Duodenal mucosa (tissue), 2 donors: ENCODE measurements at regions not wholly inside any gene's neighbourhood (a gene's known extent, or its start where the extent isn't known, plus 50 kb on each side); places are given as distances from the start of the nearest gene placed in this dataset.

ENCODE experiments used
- H3K27ac ChIP-seq: one replicate; pipeline ENCODE4 v1.7.0; 2013; ENCODE audit warnings: low read depth, low read length
- H3K27me3 ChIP-seq, 2 donors: one replicate each; pipeline ENCODE4 v1.7.0; 2013; ENCODE audit warnings: low read length in 2 of 2, control low read depth in 1 of 2; ENCODE audit not compliant: insufficient read depth in 2 of 2, control insufficient read depth in 1 of 2
- H3K36me3 ChIP-seq, 2 donors: one replicate each; pipeline ENCODE4 v1.7.0; 2013; ENCODE audit warnings: low read length in 2 of 2, control low read depth in 1 of 2; ENCODE audit not compliant: insufficient read depth in 2 of 2, control insufficient read depth in 1 of 2
- H3K4me1 ChIP-seq, 2 donors: one replicate each; pipeline ENCODE4 v1.7.0; 2013; ENCODE audit warnings: low read length in 2 of 2, control low read depth in 1 of 2; ENCODE audit not compliant: insufficient read depth in 2 of 2, control insufficient read depth in 1 of 2
- H3K4me3 ChIP-seq, 2 donors: one replicate each; pipeline ENCODE4 v1.7.0; 2013; ENCODE audit warnings: low read length in 2 of 2, low read depth in 1 of 2
- H3K9ac ChIP-seq, 2 donors: one replicate each; pipeline ENCODE4 v1.7.0; 2013; ENCODE audit warnings: low read length in 2 of 2, low read depth in 1 of 2
- H3K9me3 ChIP-seq, 2 donors: one replicate each; pipeline ENCODE4 v1.7.0; 2013; ENCODE audit warnings: low read length in 2 of 2, control low read depth in 1 of 2; ENCODE audit not compliant: control insufficient read depth in 1 of 2

GRCh38 chr13:44086389-44086788 lies 206.7 kb downstream of the LACC1 start:
- no peak overlapping the region for H3K4me3 ChIP-seq
- H3K27ac ChIP-seq: no peak overlapping the region
- H3K9ac ChIP-seq: no peak overlapping the region
- no peaks in the 10 kb centered on the region for H3K36me3 ChIP-seq
- H3K27me3 ChIP-seq: no peaks in the 10 kb centered on the region
- no peaks in the 10 kb centered on the region for H3K4me1 ChIP-seq
- H3K9me3 ChIP-seq: no peaks in the 10 kb centered on the region

GRCh38 chr13:44088411-44088810 lies 208.7 kb downstream of the LACC1 start:
- peaks cover 0 to 5% of the 10 kb centered on the region in 2 donors for H3K4me1 ChIP-seq
- H3K27ac ChIP-seq: no peak overlapping the region
- H3K4me3 ChIP-seq: no peak overlapping the region
- H3K9ac ChIP-seq: no peak overlapping the region
- H3K9me3 ChIP-seq: no peaks in the 10 kb centered on the region
- H3K27me3 ChIP-seq: no peaks in the 10 kb centered on the region
- H3K36me3 ChIP-seq: no peaks in the 10 kb centered on the region

GRCh38 chr13:44088991-44089413 lies 209.3 kb downstream of the LACC1 start:
- H3K4me1 ChIP-seq: peaks cover 0 to 5% of the 10 kb centered on the region in 2 donors
- H3K27ac ChIP-seq: no peak overlapping the region
- no peaks in the 10 kb centered on the region for H3K36me3 ChIP-seq
- H3K4me3 ChIP-seq: no peak overlapping the region
- H3K9ac ChIP-seq: no peak overlapping the region
- H3K27me3 ChIP-seq: no peaks in the 10 kb centered on the region
- no peaks in the 10 kb centered on the region for H3K9me3 ChIP-seq

GRCh38 chr13:44089452-44089851 lies 209.7 kb downstream of the LACC1 start:
- Histone ChIP-seq H3K9ac (no peak overlapping the region), H3K4me3 (no peak overlapping the region), H3K27me3 (no peaks in the 10 kb centered on the region), H3K36me3 (no peaks in the 10 kb centered on the region), H3K27ac (no peak overlapping the region), H3K9me3 (no peaks in the 10 kb centered on the region), H3K4me1 (peaks cover 0 to 5% of the 10 kb centered on the region in 2 donors)

- Histone ChIP-seq H3K27me3 (no peaks in the 10 kb centered on the region), H3K9ac (no peak overlapping the region), H3K9me3 (no peaks in the 10 kb centered on the region), H3K4me3 (no peak overlapping the region), H3K27ac (no peak overlapping the region), H3K36me3 (no peaks in the 10 kb centered on the region), H3K4me1 (peaks cover 0 to 5% of the 10 kb centered on the region in 2 donors)
Measured at GRCh38 chr13:44092078-44092970, 212.6 kb downstream of the LACC1 start.

GRCh38 chr13:44093607-44094564 lies 214.2 kb downstream of the LACC1 start:
- Histone ChIP-seq H3K27me3 (no peaks in the 10 kb centered on the region), H3K9ac (no peak overlapping the region), H3K27ac (no peak overlapping the region), H3K9me3 (no peaks in the 10 kb centered on the region), H3K4me3 (no peak overlapping the region), H3K36me3 (no peaks in the 10 kb centered on the region), H3K4me1 (peaks cover 0 to 5% of the 10 kb centered on the region in 2 donors)

- no peak overlapping the region for H3K27ac ChIP-seq
- no peaks in the 10 kb centered on the region for H3K36me3 ChIP-seq
- no peaks in the 10 kb centered on the region for H3K9me3 ChIP-seq
- no peak overlapping the region for H3K9ac ChIP-seq
- peaks cover 0 to 5% of the 10 kb centered on the region in 2 donors for H3K4me1 ChIP-seq
- H3K4me3 ChIP-seq: no peak overlapping the region
- H3K27me3 ChIP-seq: no peaks in the 10 kb centered on the region
Measured at GRCh38 chr13:44096901-44097300, 217.2 kb downstream of the LACC1 start.

GRCh38 chr13:44098559-44098958 lies 218.9 kb downstream of the LACC1 start:
- Histone ChIP-seq H3K4me1 (peaks cover 3 to 5% of the 10 kb centered on the region in 2 donors), H3K4me3 (no peak overlapping the region), H3K9me3 (no peaks in the 10 kb centered on the region), H3K27me3 (no peaks in the 10 kb centered on the region), H3K27ac (no peak overlapping the region), H3K9ac (no peak overlapping the region), H3K36me3 (no peaks in the 10 kb centered on the region)

- no peaks in the 10 kb centered on the region for H3K36me3 ChIP-seq
Measured at GRCh38 chr13:44101347-44102083, 221.8 kb downstream of the LACC1 start.

More at GRCh38 chr13:44101347-44102083, 221.8 kb downstream of the LACC1 start:
- H3K27ac ChIP-seq: no peak overlapping the region
- no peak overlapping the region for H3K9ac ChIP-seq
- H3K27me3 ChIP-seq: no peaks in the 10 kb centered on the region
- peaks cover 28 to 32% of the 10 kb centered on the region in 2 donors for H3K4me1 ChIP-seq
- no peaks in the 10 kb centered on the region for H3K9me3 ChIP-seq
- no peak overlapping the region for H3K4me3 ChIP-seq
